ENCODE measurements at regions not wholly inside any gene's neighbourhood (a gene's known extent, or its start where the extent isn't known, plus 50 kb on each side); places are given as distances from the start of the nearest gene placed in this dataset.

- no peak for TF ChIP-seq TAF1 (IDR thresholded peaks at IDR 0.05; ENCODE audit: borderline replicate concordance, low read depth, low read length)
- no peak for TF ChIP-seq POLR2AphosphoS5 (IDR thresholded peaks at IDR 0.05; ENCODE audit: low read depth, low read length)
- no peak for TF ChIP-seq POLR2A (IDR thresholded peaks at IDR 0.05; ENCODE audit: low read depth, low read length)
These were observed 200.9 kb upstream of the DAAM1 start for GRCh38 chr14:58987591-58987990.
